Testis (tissue), 2 donors: ENCODE measurements at regions not wholly inside any gene's neighbourhood (a gene's known extent, or its start where the extent isn't known, plus 50 kb on each side); places are given as distances from the start of the nearest gene placed in this dataset.

Experiments used
- DNase-seq: peaks from one replicate; pipeline ENCODE4 v3.0.0-alpha.2; 2019
- H3K27ac ChIP-seq, 2 donors: fragments of 200-600 bp; sonication (generic); one replicate each; pipeline ENCODE4 v1.5.1; 2019
- H3K27me3 ChIP-seq: fragments of 200-600 bp; sonication (generic); one replicate; pipeline ENCODE4 v1.5.1; 2019
- H3K36me3 ChIP-seq: fragments of 200-600 bp; sonication (generic); one replicate; pipeline ENCODE4 v1.5.1; 2017; ENCODE audit warnings: low read depth; ENCODE audit errors: missing control alignments
- H3K4me1 ChIP-seq: fragments of 200-600 bp; sonication (generic); one replicate; pipeline ENCODE4 v1.5.1; 2019
- H3K4me3 ChIP-seq, 2 donors: fragments of 200-600 bp; sonication (generic); one replicate each; pipeline ENCODE4 v1.5.1; 2017 to 2019
- H3K9me3 ChIP-seq: fragments of 200-600 bp; sonication (generic); one replicate; pipeline ENCODE4 v1.5.1; 2017
- CTCF ChIP-seq, 3 experiments: fragments of 450-650 bp in 2 of 3; fragments of 200-600 bp in 1 of 3; sonication (generic) in 1 of 3; IDR thresholded peaks; one replicate each; pipeline ENCODE4 v1.5.1; 2016 to 2019; ENCODE audit warnings: antibody characterized with exemption in 3 of 3, mild to moderate bottlenecking in 2 of 3, moderate library complexity in 1 of 3
- POLR2A ChIP-seq: fragments of 450-650 bp; IDR thresholded peaks from one replicate; pipeline ENCODE4 v1.6.1; 2017; ENCODE audit warnings: antibody characterized with exemption, mild to moderate bottlenecking, moderate library complexity
- WGBS, 2 donors: methylation state at CpG; one replicate each; pipeline ENCODE4 v1.1.5; 2018; 5-methylcytosine and 5-hydroxymethylcytosine counted together
- intact Hi-C: fragments of 100-400 bp; cut with DNase I; formaldehyde crosslinking; loops from one replicate; pipeline ENCODE4 v1.15.1; 2023; ENCODE audit warnings: low total_unique reads

GRCh38 chr11:90856790-90857189 lies 633.9 kb upstream of the CHORDC1 start:
- 81 to 93% methylated on average over 1 of the region's 1 CpG for WGBS, 2 donors
- H3K4me3 ChIP-seq: no peak overlapping the region
- no peak overlapping the region for H3K27ac ChIP-seq
- H3K9me3 ChIP-seq: no peaks in the 10 kb centered on the region
- intact Hi-C loops: no loop called here
- TF ChIP-seq CTCF (IDR thresholded peaks at IDR 0.05) (no peak), POLR2A (no peak)
- DNase-seq: no peak
- no peaks in the 10 kb centered on the region for H3K4me1 ChIP-seq
- no peaks in the 10 kb centered on the region for H3K27me3 ChIP-seq
- no peaks in the 10 kb centered on the region for H3K36me3 ChIP-seq

GRCh38 chr11:90855531-90855930 lies 632.7 kb upstream of the CHORDC1 start:
- no peak for DNase-seq
- WGBS, 2 donors: 88 to 90% methylated on average over 4 of the region's 4 CpGs
- H3K36me3 ChIP-seq: no peaks in the 10 kb centered on the region

GRCh38 chr11:90851196-90851595 lies 628.3 kb upstream of the CHORDC1 start:
- Histone ChIP-seq H3K4me3 (no peak overlapping the region), H3K36me3 (no peaks in the 10 kb centered on the region), H3K9me3 (no peaks in the 10 kb centered on the region), H3K27me3 (no peaks in the 10 kb centered on the region), H3K4me1 (no peaks in the 10 kb centered on the region), H3K27ac (no peak overlapping the region)
- no peak for DNase-seq
- no peak for TF ChIP-seq POLR2A
- TF ChIP-seq CTCF (IDR thresholded peaks at IDR 0.05): no peak
- intact Hi-C loops: no loop called here

More at GRCh38 chr11:90855531-90855930, 632.7 kb upstream of the CHORDC1 start:
- intact Hi-C loops: no loop called here
- Histone ChIP-seq H3K27ac (no peak overlapping the region), H3K4me1 (no peaks in the 10 kb centered on the region), H3K27me3 (no peaks in the 10 kb centered on the region), H3K4me3 (no peak overlapping the region), H3K9me3 (no peaks in the 10 kb centered on the region)
- TF ChIP-seq CTCF (IDR thresholded peaks at IDR 0.05) (no peak), POLR2A (no peak)

GRCh38 chr11:90849312-90849711 lies 626.5 kb upstream of the CHORDC1 start:
- intact Hi-C loops: no loop called here
- Histone ChIP-seq H3K27me3 (no peaks in the 10 kb centered on the region), H3K4me1 (no peaks in the 10 kb centered on the region), H3K36me3 (no peaks in the 10 kb centered on the region), H3K4me3 (no peak overlapping the region), H3K27ac (no peak overlapping the region), H3K9me3 (no peaks in the 10 kb centered on the region)
- DNase-seq: no peak
- TF ChIP-seq POLR2A (no peak), CTCF (IDR thresholded peaks at IDR 0.05) (no peak)
- WGBS, 2 donors: 77 to 85% methylated on average over 4 of the region's 4 CpGs

DNA sequence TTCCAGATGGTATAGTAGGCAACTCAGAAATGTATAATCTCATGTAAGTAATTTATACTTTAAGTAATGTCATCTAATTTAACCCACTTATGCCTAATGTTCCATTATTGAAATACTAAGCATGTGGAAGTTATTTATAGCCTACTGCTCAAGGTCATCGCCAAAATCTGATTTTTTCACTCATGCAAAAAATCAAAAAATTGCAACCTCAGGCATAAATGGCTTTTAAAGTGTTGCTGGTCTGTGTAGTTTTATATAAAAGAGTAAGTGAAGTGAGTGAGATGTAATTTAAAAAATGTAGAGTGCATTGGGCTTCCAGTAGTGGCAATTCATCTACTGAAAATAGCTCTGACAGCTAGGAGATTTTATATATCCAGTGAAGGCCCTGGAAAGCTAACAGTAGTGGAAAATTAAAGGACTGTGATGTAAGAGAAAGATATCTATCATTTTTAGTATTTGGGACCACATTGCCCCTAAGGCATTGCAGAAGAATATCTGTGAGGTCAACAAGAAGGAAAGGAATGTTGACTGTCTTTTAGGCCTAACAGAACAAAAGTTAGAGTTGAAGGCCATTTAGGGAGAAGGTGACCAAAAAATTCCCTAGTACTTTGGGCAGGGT lies 624.5 kb upstream of the CHORDC1 start:
- Histone ChIP-seq H3K9me3 (no peaks in the 10 kb centered on the region), H3K4me3 (no peak overlapping the region), H3K36me3 (no peaks in the 10 kb centered on the region), H3K4me1 (no peaks in the 10 kb centered on the region), H3K27ac (no peak overlapping the region), H3K27me3 (no peaks in the 10 kb centered on the region)
- intact Hi-C loops: no loop called here
- WGBS, 2 donors: 73 to 83% methylated on average over 1 of the region's 1 CpG
- TF ChIP-seq POLR2A: no peak
- TF ChIP-seq CTCF (IDR thresholded peaks at IDR 0.05): no peak
- DNase-seq: no peak
